HPDE6-E6E7 (cell line): ENCODE measurements at regions not wholly inside any gene's neighbourhood (a gene's known extent, or its start where the extent isn't known, plus 50 kb on each side); places are given as distances from the start of the nearest gene placed in this dataset.

Experiments used
- DNase-seq: peaks from one replicate; pipeline ENCODE4 v3.0.0; 2011; ENCODE audit warnings: missing footprints; ENCODE audit errors: extremely low spot score

DNA sequence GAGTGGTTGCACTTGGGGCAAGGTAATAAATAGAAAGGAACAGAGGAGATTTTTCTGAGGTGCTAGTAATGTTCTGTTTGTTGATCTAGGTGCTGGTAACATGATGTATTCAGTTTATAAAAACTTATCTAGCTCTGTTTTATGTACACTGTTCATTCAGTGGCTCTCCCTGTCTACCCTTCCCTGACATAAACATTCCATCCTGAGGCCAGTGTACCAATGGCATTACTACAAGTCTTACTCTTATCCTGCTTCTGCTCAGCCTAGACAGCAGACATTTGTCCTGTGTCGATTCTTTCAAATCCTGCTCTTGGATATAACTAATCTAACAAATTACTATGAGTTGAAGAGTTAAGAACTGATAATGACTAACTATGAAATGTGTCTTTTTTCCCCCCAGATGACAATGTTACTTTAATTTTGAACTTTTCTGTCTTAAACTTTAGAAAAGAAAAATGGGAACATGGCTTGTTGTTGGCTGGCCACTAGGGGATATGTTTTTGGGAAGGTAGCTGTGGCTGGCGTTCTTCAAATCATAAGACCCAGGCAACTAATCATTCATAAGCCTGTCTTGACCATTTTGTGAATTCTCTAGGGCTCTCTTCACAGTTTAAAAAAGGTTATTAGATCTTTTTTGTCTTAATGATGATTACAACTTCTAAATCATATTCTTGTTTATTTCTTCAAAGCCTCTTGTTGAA lies 390.9 kb downstream of the PBX1 start:
- no peak for DNase-seq

- no peak for DNase-seq
These were observed 389.1 kb downstream of the PBX1 start for GRCh38 chr1:164948101-164948500.

DNA sequence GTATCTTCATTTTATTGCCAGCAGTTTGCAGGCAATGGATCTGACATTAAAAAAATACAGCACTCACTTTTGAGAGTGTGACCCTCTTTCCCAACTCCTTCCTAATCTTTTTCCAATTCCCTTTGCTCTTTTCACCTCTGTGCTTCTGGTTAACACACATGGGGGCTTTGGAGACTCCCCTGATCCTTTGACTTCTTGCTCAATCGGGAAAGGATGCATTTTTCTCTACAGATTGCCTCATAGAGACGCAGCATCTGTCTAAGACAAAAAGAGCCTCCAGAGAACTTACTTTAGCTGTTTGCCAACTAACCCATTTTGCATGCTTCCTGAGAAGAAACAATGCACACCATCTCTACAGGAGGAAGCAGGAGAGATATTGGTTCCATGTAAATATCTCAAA lies 378.3 kb downstream of the PBX1 start:
- DNase-seq: no peak

DNA sequence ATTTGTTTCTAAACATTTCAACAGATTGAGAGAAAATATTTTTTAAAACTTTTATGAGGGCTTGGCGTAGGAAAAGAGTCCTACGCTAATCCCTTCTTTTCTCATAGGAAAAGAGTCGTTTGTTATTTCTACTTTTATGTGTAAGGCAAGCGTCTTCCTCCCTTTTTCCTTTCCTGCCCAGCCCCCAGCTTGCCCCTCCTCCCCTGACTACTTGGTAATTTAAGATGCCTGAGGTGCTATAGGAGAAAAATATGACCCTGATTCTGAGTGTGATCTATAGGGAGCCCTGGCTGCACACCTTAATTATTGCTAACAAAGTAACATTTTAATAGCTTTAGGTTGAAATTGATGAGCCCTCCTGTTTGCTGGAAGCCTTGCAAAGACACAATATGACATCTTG lies 373.6 kb downstream of the PBX1 start:
- no peak for DNase-seq

DNA sequence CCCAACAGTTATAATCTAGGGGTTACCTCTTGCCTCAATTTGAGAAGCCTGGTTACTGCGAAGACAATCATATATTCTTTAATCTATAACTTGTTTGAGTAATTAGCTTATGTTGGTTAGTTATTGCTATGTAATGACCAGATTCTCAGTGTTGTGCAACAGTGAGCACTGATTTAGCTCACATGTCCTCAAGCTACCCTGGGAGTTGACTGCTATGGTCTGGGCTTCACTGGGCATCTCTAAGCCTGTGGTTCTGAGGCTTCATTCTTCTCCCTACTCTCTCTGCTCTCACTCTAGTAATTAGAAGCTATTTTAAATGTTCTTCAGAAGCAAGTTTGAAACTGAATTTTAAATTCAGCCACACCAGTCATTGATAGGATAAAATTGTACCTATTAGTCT lies 371.8 kb downstream of the PBX1 start:
- no peak for DNase-seq

DNA sequence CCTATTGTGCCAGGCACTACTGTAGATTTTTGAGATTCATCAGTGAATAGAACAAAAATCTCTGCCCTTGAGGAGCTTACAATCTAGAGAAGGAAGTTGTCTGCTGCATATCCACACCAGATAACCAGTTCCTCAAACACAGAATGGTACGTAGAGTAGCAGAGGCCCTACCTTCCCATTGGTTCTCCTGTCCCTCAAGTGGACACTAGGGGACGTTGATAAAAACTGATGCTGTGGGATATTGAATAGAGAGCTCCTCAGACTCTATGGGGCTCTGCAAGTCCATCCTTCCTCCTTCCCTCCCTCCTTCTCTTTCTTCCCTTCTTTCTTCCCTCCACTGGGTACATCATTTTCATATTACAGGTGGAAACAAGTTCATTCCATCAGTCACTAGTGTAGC lies 371.3 kb downstream of the PBX1 start:
- DNase-seq: no peak

DNA sequence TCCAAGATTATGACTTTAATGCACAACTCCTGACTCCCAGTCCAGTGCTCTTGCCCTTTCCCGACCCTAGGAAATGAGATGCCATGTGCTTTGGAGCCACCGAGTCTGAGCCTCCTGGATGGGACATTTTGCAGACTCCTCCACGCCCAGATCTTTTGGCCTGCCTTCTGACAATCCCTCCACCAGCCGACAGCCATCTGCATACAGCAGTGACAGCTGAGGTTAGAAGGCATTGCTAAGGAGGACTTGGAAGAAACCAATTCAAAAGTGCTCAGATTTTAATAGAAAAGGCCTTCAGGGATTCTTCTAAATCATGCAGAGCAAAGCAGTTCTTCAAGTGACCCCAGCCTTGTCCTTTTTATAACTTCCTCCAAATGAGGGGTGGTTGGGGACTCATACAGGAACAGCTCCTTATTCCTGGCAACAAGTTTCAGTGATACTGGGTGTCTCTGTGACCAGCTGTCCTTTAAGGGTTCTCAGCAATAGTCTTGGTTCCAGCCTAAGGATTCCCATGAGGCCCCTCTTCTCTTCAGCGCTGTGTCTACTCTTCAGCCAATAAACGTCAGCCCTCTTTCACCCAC lies 369.3 kb downstream of the PBX1 start:
- DNase-seq: no peak

DNA sequence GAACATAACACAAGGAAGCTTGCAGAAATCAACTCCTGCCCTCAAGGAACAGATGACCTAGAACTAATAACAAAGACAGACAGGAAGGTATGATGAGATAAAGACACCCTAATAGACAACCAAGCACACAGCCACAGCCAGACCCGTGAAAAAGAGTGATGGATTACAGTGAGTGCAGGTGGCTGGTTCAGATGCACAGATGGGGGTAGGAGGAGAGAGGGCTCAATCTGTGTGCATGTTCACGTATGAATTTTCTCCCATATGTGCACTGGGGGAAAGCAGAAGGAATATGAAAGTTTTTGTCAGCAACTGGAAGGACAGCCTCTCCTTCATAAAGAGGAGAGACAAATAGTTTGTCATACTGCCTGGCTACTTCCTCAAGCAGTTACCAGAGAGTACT lies 367.1 kb downstream of the PBX1 start:
- DNase-seq: no peak

DNA sequence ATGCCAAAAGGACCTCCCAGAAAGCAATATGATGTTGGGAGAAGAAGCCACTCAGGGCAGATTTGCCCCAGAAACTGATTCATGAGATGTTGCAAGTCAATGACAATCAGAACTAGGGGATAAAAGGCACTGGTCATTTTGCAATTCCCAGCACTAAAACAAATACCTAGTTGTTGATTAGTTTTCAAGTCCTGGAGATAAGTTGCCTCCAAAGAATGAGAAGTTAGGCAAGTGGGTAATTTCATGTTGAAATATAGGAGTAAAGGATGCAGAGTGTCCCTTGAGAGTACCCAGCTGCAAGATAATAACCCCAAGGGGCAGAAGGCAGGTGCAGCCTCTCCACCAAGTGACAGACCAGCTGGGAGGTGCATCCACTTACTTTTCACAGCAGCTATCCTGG lies 363.6 kb downstream of the PBX1 start:
- DNase-seq: no peak

GRCh38 chr1:164921493-164921892 lies 362.5 kb downstream of the PBX1 start:
- DNase-seq: no peak

- DNase-seq: no peak
These were observed 359.2 kb downstream of the PBX1 start for GRCh38 chr1:164918140-164918539.

- no peak for DNase-seq
These were observed 355.2 kb downstream of the PBX1 start for GRCh38 chr1:164914208-164914607.

DNA sequence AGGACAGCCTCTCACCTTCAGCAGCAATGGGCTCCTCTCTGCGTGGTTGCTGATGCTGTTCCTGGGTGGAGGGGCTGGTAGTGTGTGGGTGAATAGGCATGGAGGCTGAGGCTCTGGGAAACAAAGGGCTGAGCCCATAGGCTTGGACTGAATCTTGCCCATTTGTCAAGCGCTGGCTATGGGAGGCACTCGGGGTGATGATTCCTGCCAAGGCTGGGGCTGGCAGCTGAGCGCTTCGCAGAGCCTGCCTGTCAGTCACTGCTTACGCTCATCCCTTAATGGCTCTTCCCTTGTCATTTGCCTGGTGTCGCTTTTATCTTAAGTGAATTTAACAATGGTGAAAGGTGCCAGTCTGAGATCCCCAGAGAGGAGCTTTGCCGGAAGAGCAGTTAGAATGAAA lies 353.3 kb downstream of the PBX1 start:
- no peak for DNase-seq

DNA sequence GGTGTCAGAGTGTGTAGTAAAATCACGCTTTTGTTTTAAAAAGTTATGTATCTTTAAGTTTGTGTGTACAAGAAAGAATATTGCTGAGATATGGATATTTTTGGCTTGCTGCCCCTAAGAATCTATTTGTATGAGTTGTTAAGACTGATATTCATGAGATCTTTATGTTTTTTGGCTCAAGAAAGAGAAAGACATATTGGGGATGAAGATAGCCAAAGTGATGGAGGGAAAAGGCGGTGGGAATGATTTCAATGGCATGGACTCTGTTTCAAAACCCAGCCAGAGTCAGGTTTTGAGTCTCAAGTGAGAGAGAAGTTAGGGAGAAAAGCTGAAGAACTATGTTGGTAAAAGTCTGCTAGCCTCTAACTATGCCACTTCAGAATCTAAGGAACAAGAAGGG lies 351.7 kb downstream of the PBX1 start:
- no peak for DNase-seq

DNA sequence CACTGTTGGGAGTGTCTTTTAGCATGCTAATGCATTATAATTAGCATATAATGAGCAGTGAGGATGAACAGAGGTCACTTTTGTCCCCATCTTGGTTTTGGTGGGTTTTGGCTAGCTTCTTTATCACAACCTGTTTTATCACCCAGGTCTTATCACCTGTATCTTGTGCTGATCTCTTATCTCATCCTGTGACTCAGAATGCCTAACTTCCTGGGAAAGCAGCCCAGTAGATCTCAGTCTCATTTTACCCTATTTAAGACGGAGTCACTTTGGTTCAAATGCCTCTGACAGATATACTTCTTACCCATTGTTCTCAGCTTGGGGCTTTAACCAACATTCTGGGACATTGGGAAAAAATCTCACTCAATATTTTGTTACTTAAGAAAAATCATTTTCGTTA lies 348.7 kb downstream of the PBX1 start:
- DNase-seq: no peak

GRCh38 chr1:164905869-164906268 lies 346.9 kb downstream of the PBX1 start:
- no peak for DNase-seq

- DNase-seq: no peak
These were observed 343.5 kb downstream of the PBX1 start for GRCh38 chr1:164902491-164902890.
